K562 (cell line): ENCODE measurements at regions not wholly inside any gene's neighbourhood (a gene's known extent, or its start where the extent isn't known, plus 50 kb on each side); places are given as distances from the start of the nearest gene placed in this dataset.

ENCODE experiments used
- ATAC-seq: fragments of 200-7000 bp; cut with Tn5 transposase; 3 replicates; pipeline ENCODE4 v1.9.1; 2020; ENCODE audit warnings: moderate library complexity
- BruUV-seq: library from RNA; stranded (reverse); fragments of 400-500 nt; replicated peaks from 2 replicates; lab custom pipeline; 2021; lab: Mats Ljungman, UMichigan
- CTCF ChIA-PET: fragments of 300-600 bp; formaldehyde crosslinking; extraction: SDS; loops from one replicate; lab custom pipeline; 2021; ENCODE audit warnings: low intra/inter-chr PET ratio; lab: Yijun Ruan, JAX
- POLR2A ChIA-PET: fragments of 300-600, 350-650 bp; sonication (Branson Sonifier 250); formaldehyde crosslinking; extraction: SDS; loops from one replicate; lab custom pipeline; 2021; ENCODE audit warnings: antibody characterized with exemption, inconsistent platforms; lab: Yijun Ruan, JAX
- DNase-seq, 4 experiments: peaks; one replicate each; pipeline versions ENCODE4 v3.0.0 to v3.0.0-alpha.2; 2011 to 2018; ENCODE audit warnings: low spot score in 3 of 4, mixed read lengths in 3 of 4; ENCODE audit errors: extremely low read depth in 1 of 4
- FAIRE-seq: peaks from 2 replicates; lab custom pipeline; 2011; peaks lifted over from hg19 to GRCh38; lab: Jason Lieb, UNC
- H2AFZ ChIP-seq: 2 replicates; pipeline ENCODE4 v1.6.0; 2011; ENCODE audit warnings: low read depth, low read length, control low read depth, inconsistent platforms
- H3K27ac ChIP-seq: fragments of 200-600 bp; 3 replicates; pipeline ENCODE4 v1.8.0; 2011; ENCODE audit warnings: low read depth, mild to moderate bottlenecking, control low read depth, inconsistent platforms, low read length, moderate library complexity, mixed read lengths; ENCODE audit errors: extremely low read depth
- H3K27me3 ChIP-seq, 2 experiments: fragments of 300-600 bp in 1 of 2; 2 replicates in 1 of 2; 3 replicates in 1 of 2; pipeline versions ENCODE4 v1.6.0 to v1.8.0; 2011; ENCODE audit warnings: inconsistent platforms in 2 of 2, low read length in 2 of 2, mild to moderate bottlenecking in 1 of 2, mixed read lengths in 1 of 2, moderate library complexity in 1 of 2; ENCODE audit not compliant: control insufficient read depth in 2 of 2, insufficient read depth in 2 of 2
- H3K36me3 ChIP-seq: fragments of 300-600 bp; 3 replicates; pipeline ENCODE4 v1.8.0; 2011; ENCODE audit warnings: mild to moderate bottlenecking, low read length, inconsistent platforms; ENCODE audit not compliant: control insufficient read depth, insufficient read depth
- H3K4me1 ChIP-seq, 2 experiments: fragments of 200-600 bp in 1 of 2; replicated peaks in 1 of 2; 2 replicates in 1 of 2; 3 replicates in 1 of 2; pipeline versions ENCODE4 v1.5.1 to v1.8.0; 2011; ENCODE audit warnings: inconsistent platforms in 2 of 2, low read length in 2 of 2, mild to moderate bottlenecking in 1 of 2, mixed read lengths in 1 of 2, moderate library complexity in 1 of 2; ENCODE audit not compliant: control insufficient read depth in 2 of 2, insufficient read depth in 2 of 2
- H3K4me2 ChIP-seq: 2 replicates; pipeline ENCODE4 v1.6.1; 2011; ENCODE audit warnings: low read length, control low read depth, inconsistent platforms, mixed read lengths; ENCODE audit not compliant: insufficient read depth
- H3K4me3 ChIP-seq: fragments of 200-600 bp; sonication (generic), shearing (Covaris generic); 2 replicates; pipeline ENCODE4 v1.5.1; 2016; ENCODE audit warnings: control low read depth, inconsistent platforms
- H3K79me2 ChIP-seq: fragments of 200-600 bp; 3 replicates; pipeline ENCODE4 v1.8.0; 2011; ENCODE audit warnings: low read length, inconsistent platforms; ENCODE audit not compliant: control insufficient read depth, insufficient read depth
- H3K9ac ChIP-seq, 2 experiments: 2 replicates each; pipeline versions ENCODE4 v1.6.0 to v1.6.1; 2011; ENCODE audit warnings: low read depth in 2 of 2, low read length in 2 of 2, control low read depth in 1 of 2, inconsistent platforms in 1 of 2, mild to moderate bottlenecking in 1 of 2, mixed read lengths in 1 of 2; ENCODE audit not compliant: insufficient read depth in 1 of 2
- H3K9me1 ChIP-seq: one replicate; pipeline ENCODE4 v1.6.0; 2011; ENCODE audit warnings: inconsistent platforms, mild to moderate bottlenecking, low read length, moderate library complexity; ENCODE audit not compliant: control insufficient read depth, insufficient read depth
- H3K9me3 ChIP-seq: replicated peaks from 2 replicates; pipeline ENCODE4 v1.5.1; 2011; ENCODE audit warnings: low read depth, low read length, inconsistent platforms; ENCODE audit not compliant: control insufficient read depth, insufficient read depth
- H4K20me1 ChIP-seq: replicated peaks from 2 replicates; pipeline ENCODE4 v1.6.1; 2011; ENCODE audit warnings: low read length, inconsistent platforms, mixed read lengths; ENCODE audit not compliant: control insufficient read depth, insufficient read depth
- AFF1 ChIP-seq, 2 experiments: fragments of 450-650 bp; IDR thresholded peaks; 2 replicates each; pipeline ENCODE4 v1.6.1; 2018; ENCODE audit warnings: mild to moderate bottlenecking in 2 of 2, low read depth in 1 of 2; ENCODE audit not compliant: partially characterized antibody in 2 of 2
- CBX2 ChIP-seq: fragments of 200-600 bp; sonication (generic); IDR thresholded peaks from one replicate; pipeline ENCODE4 v1.6.1; 2012; ENCODE audit warnings: mild to moderate bottlenecking, low read length, inconsistent platforms; ENCODE audit not compliant: insufficient read depth, poor library complexity, severe bottlenecking
- KLF13 ChIP-seq: fragments of 450-650 bp; IDR thresholded peaks from 2 replicates; pipeline ENCODE4 v1.6.1; 2016; ENCODE audit warnings: missing genetic modification characterization, low read depth, mild to moderate bottlenecking, missing compliant biosample characterization, moderate library complexity, borderline replicate concordance
- MLX ChIP-seq, 2 experiments: fragments of 450-650 bp in 1 of 2; sonication (generic) in 1 of 2; formaldehyde crosslinking; conservative IDR thresholded peaks; 2 replicates each; pipeline versions ENCODE4 v1.4.0 to v1.8.1; 2020 to 2022; ENCODE audit warnings: mild to moderate bottlenecking in 1 of 2, missing genetic modification reagents in 1 of 2
- SP2 ChIP-seq: IDR thresholded peaks from 2 replicates; pipeline ENCODE4 v1.6.1; 2011; ENCODE audit warnings: mild to moderate bottlenecking, low read depth, low read length, moderate library complexity; ENCODE audit not compliant: poor library complexity, severe bottlenecking; ENCODE audit errors: extremely low read depth
- THAP12 ChIP-seq: fragments of 250-450 bp; sonication (Bioruptor Pico); IDR thresholded peaks from 2 replicates; pipeline ENCODE4 v1.9.0; 2021; ENCODE audit warnings: mild to moderate bottlenecking, inconsistent platforms
- ZNF347 ChIP-seq: fragments of 450-650 bp; formaldehyde crosslinking; IDR thresholded peaks from 2 replicates; pipeline ENCODE4 v1.4.0; 2020; ENCODE audit warnings: low read depth, mild to moderate bottlenecking, moderate library complexity
- ZNF384 ChIP-seq: IDR thresholded peaks from 2 replicates; pipeline ENCODE4 v1.6.1; 2012; ENCODE audit warnings: low read depth, low read length, improper control_type of control experiment
- ZNF41 ChIP-seq: fragments of 250-450 bp; sonication (Bioruptor Pico); conservative IDR thresholded peaks from 2 replicates; pipeline ENCODE4 v1.4.0; 2020; ENCODE audit warnings: mild to moderate bottlenecking
- WGBS: fragments of 100-300 bp; shearing (Covaris generic); methylation state at CpG from one replicate; pipeline ENCODE4 v1.1.6; 2016; ENCODE audit warnings: low coverage, mixed read lengths; ENCODE audit not compliant: insufficient coverage; ENCODE audit errors: missing lambda C conversion rate; 5-methylcytosine and 5-hydroxymethylcytosine counted together
- in situ Hi-C: fragments of 300-500 bp; cut with MboI; formaldehyde crosslinking; loops from 4 replicates; pipeline ENCODE4 v1.15.0; 2018; ENCODE audit warnings: inconsistent platforms, mixed read lengths
- intact Hi-C: fragments of 100-400 bp; cut with micrococcal nuclease; formaldehyde crosslinking; loops from 2 replicates; pipeline ENCODE4 v1.14.2; 2022

GRCh38 chr20:57995381-57995977, 233.0 kb downstream of the ANKRD60 start (continued):
- TF ChIP-seq THAP12 (no peak), KLF13 (no peak), MLX (CRISPR knock-in tag; conservative IDR thresholded peaks at IDR 0.05) (no peak), ZNF347 (no peak)
- TF ChIP-seq, all 486 proteins: peak for 0

- Histone ChIP-seq H3K4me2 (no peak overlapping the region), H2AFZ (no peak overlapping the region), H3K27me3 (peaks cover 0 to 36% of the 10 kb centered on the region in 2 experiments; a peak in 2 of 5 replicates), H3K27ac (no peak overlapping the region), H4K20me1 (no peaks in the 10 kb centered on the region), H3K9ac (no peak overlapping the region), H3K79me2 (no peaks in the 10 kb centered on the region), H3K4me3 (no peak overlapping the region), H3K36me3 (no peaks in the 10 kb centered on the region), H3K9me1 (no peaks in the 10 kb centered on the region), H3K9me3 (no peaks in the 10 kb centered on the region), H3K4me1 (no peaks in the 10 kb centered on the region)
- intact Hi-C loops = no loop called here
- in situ Hi-C loops = no loop called here
- WGBS = under 1% methylated on average over 19 of the region's 19 CpGs
- DNase-seq (no peak), FAIRE-seq (no peak), ATAC-seq (no peak)
- CTCF ChIA-PET = no interaction called here
- BruUV-seq = no TSS peak
- POLR2A ChIA-PET = no interaction called here
- TF ChIP-seq SP2 (no peak), ZNF384 (no peak), CBX2 (no peak), AFF1 (IDR thresholded peaks at IDR 0.05; ENCODE audit: low read depth in 1 of 2, partially characterized antibody in 2 of 2) (no peak), ZNF41 (CRISPR knock-in tag) (no peak)
Observed at GRCh38 chr20:57993716-57994431, 234.6 kb downstream of the ANKRD60 start.
